OCI-LY3 (cell line): ENCODE measurements at regions not wholly inside any gene's neighbourhood (a gene's known extent, or its start where the extent isn't known, plus 50 kb on each side); places are given as distances from the start of the nearest gene placed in this dataset.

Experiments used
- CTCF ChIP-seq: fragments of 200-600, 300-600 bp; sonication (generic); IDR thresholded peaks from 2 replicates; pipeline ENCODE4 v1.5.1; 2014; ENCODE audit warnings: antibody characterized with exemption, low read length, low read depth
- EZH2phosphoT487 ChIP-seq: fragments of 200-600 bp; shearing (Covaris generic); IDR thresholded peaks from 2 replicates; pipeline ENCODE4 v1.6.1; 2018; ENCODE audit warnings: antibody characterized with exemption, mixed run types, low read depth

DNA sequence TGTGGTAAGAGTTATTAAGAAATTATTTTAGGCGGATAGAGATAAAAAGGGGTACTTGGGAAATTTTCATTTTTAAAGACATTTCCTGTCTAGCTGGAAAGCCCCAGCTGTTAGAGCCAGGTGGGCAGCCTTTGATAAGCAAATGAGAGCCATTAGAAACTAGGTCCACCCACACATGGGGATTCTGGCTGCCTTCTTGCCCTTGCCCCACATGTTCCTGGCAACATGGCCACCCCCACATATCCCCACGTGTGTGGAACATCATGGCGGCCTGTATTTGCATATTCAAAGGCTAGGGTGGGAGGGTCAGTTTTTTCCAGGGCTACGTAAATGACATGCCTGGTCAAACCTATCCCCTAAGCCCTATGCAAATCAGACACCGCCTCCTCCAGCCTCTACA, 1382.1 kb downstream of the AACS start:
- TF ChIP-seq CTCF (no peak), EZH2phosphoT487 (no peak)
